ENCODE measurements at regions not wholly inside any gene's neighbourhood (a gene's known extent, or its start where the extent isn't known, plus 50 kb on each side); places are given as distances from the start of the nearest gene placed in this dataset.

GRCh38 chr1:87563211-87563610, 234.5 kb downstream of the LMO4 start:
- no peaks in the 10 kb centered on the region for H3K36me3 Mint-ChIP-seq (ENCODE audit: low read depth)
- POLR2A ChIA-PET, result no interaction called here
- H3K9me3 Mint-ChIP-seq, result no peaks in the 10 kb centered on the region
- CTCF ChIA-PET, result no interaction called here
- no peak for ATAC-seq (ENCODE audit: poor library complexity)
- intact Hi-C loops (cut with DNase I, micrococcal nuclease), result no loop called here
- H3K27ac Mint-ChIP-seq, result no peak overlapping the region
- H3K4me1 Mint-ChIP-seq (ENCODE audit: low read depth), result no peaks in the 10 kb centered on the region
- Histone ChIP-seq H3K9me3 (ENCODE audit: control insufficient read depth in 1 of 2, insufficient read depth in 1 of 2, low read length in 2 of 2) (no peaks in the 10 kb centered on the region), H3K4me3 (ENCODE audit: low read length) (no peak overlapping the region), H3K36me3 (ENCODE audit: insufficient read depth, low read length) (no peaks in the 10 kb centered on the region), H3K27ac (ENCODE audit: low read depth in 1 of 2, low read length in 2 of 2) (no peak overlapping the region), H3K27me3 (ENCODE audit: control insufficient read depth in 1 of 2, insufficient read depth in 2 of 2, low read length in 2 of 2) (no peaks in the 10 kb centered on the region), H3K4me1 (ENCODE audit: insufficient read depth, low read length) (no peaks in the 10 kb centered on the region)
- no peak for TF ChIP-seq CTCF (IDR thresholded peaks at IDR 0.05)
- DNase-seq, result no peak
- H3K27me3 Mint-ChIP-seq, result no peaks in the 10 kb centered on the region
- no peak overlapping the region for H3K4me3 Mint-ChIP-seq

- ATAC-seq (ENCODE audit: poor library complexity), result no peak
- Mint-ChIP-seq H3K36me3 (ENCODE audit: low read depth) (no peaks in the 10 kb centered on the region), H3K4me1 (ENCODE audit: low read depth) (no peaks in the 10 kb centered on the region), H3K4me3 (no peak overlapping the region), H3K27ac (no peak overlapping the region), H3K9me3 (no peaks in the 10 kb centered on the region), H3K27me3 (no peaks in the 10 kb centered on the region)
- Histone ChIP-seq H3K9me3 (ENCODE audit: control insufficient read depth in 1 of 2, insufficient read depth in 1 of 2, low read length in 2 of 2) (no peaks in the 10 kb centered on the region), H3K27me3 (ENCODE audit: control insufficient read depth in 1 of 2, insufficient read depth in 2 of 2, low read length in 2 of 2) (no peaks in the 10 kb centered on the region), H3K36me3 (ENCODE audit: insufficient read depth, low read length) (no peaks in the 10 kb centered on the region), H3K4me1 (ENCODE audit: insufficient read depth, low read length) (no peaks in the 10 kb centered on the region), H3K4me3 (ENCODE audit: low read length) (no peak overlapping the region), H3K27ac (ENCODE audit: low read depth in 1 of 2, low read length in 2 of 2) (no peak overlapping the region)
- CTCF ChIA-PET, result no interaction called here
- DNase-seq, result no peak
- POLR2A ChIA-PET, result no interaction called here
- intact Hi-C loops (cut with DNase I, micrococcal nuclease), result no loop called here
- TF ChIP-seq CTCF (IDR thresholded peaks at IDR 0.05), result no peak
Measured at GRCh38 chr1:87565861-87566260, 237.2 kb downstream of the LMO4 start.

- ATAC-seq (ENCODE audit: poor library complexity), result no peak
- no peak overlapping the region for H3K27ac Mint-ChIP-seq
- POLR2A ChIA-PET, result no interaction called here
Measured at GRCh38 chr1:87568005-87568404, 239.3 kb downstream of the LMO4 start.

More at GRCh38 chr1:87568005-87568404, 239.3 kb downstream of the LMO4 start:
- H3K27me3 ChIP-seq (ENCODE audit: control insufficient read depth in 1 of 2, insufficient read depth in 2 of 2, low read length in 2 of 2), result no peaks in the 10 kb centered on the region
- no peak for TF ChIP-seq CTCF (IDR thresholded peaks at IDR 0.05)
- DNase-seq, result no peak
- intact Hi-C loops (cut with DNase I, micrococcal nuclease), result no loop called here
- H3K27ac ChIP-seq (ENCODE audit: low read depth in 1 of 2, low read length in 2 of 2), result no peak overlapping the region
- no peak overlapping the region for H3K4me3 ChIP-seq (ENCODE audit: low read length)
- no peaks in the 10 kb centered on the region for H3K9me3 ChIP-seq (ENCODE audit: control insufficient read depth in 1 of 2, insufficient read depth in 1 of 2, low read length in 2 of 2)
- Mint-ChIP-seq H3K4me1 (ENCODE audit: low read depth) (no peaks in the 10 kb centered on the region), H3K36me3 (ENCODE audit: low read depth) (no peaks in the 10 kb centered on the region), H3K9me3 (no peaks in the 10 kb centered on the region), H3K27me3 (no peaks in the 10 kb centered on the region), H3K4me3 (no peak overlapping the region)
- CTCF ChIA-PET, result no interaction called here
- no peaks in the 10 kb centered on the region for H3K36me3 ChIP-seq (ENCODE audit: insufficient read depth, low read length)
- H3K4me1 ChIP-seq (ENCODE audit: insufficient read depth, low read length), result no peaks in the 10 kb centered on the region

Measured in CD4-positive, alpha-beta T cell (primary cell).